ENCODE measurements at regions not wholly inside any gene's neighbourhood (a gene's known extent, or its start where the extent isn't known, plus 50 kb on each side); places are given as distances from the start of the nearest gene placed in this dataset.

- no peak for DNase-seq (ENCODE audit: low read depth, low spot score)
These were observed 332.9 kb upstream of the DCC start for GRCh38 chr18:52007105-52007504.

DNA sequence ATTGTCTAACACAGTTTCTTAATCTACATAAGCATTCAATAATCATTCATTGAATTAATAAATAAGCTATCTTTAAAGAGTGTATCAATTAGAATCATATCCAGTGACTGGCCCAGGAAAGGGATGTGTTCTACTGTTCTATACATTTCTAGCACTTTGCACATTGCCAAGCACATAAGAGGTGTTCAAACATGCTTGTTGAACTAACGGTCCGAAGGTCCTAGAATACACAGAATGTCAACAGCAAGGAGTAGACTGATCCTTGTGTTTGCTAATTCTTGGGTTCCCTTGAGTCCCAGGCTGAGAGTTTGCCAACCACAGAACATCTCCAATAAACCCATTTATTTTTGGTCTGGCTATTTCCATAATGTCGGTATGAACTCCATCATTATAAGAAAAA, 331.7 kb upstream of the DCC start:
- DNase-seq (ENCODE audit: low read depth, low spot score) = no peak
- no peak overlapping the region for H3K4me3 ChIP-seq (ENCODE audit: low read length)

More at GRCh38 chr18:52007105-52007504, 332.9 kb upstream of the DCC start:
- H3K4me3 ChIP-seq (ENCODE audit: low read length) = no peak overlapping the region

GRCh38 chr18:52008736-52009135, 331.3 kb upstream of the DCC start:
- no peak for DNase-seq (ENCODE audit: low read depth, low spot score)
- no peak overlapping the region for H3K4me3 ChIP-seq (ENCODE audit: low read length)

- no peak overlapping the region for H3K4me3 ChIP-seq (ENCODE audit: low read length)
- no peak for DNase-seq (ENCODE audit: low read depth, low spot score)
These were observed 330.0 kb upstream of the DCC start for GRCh38 chr18:52009958-52010357.

- no peak for DNase-seq (ENCODE audit: low read depth, low spot score)
- H3K4me3 ChIP-seq (ENCODE audit: low read length) = no peak overlapping the region
These were observed 293.9 kb upstream of the DCC start for GRCh38 chr18:52045946-52046675.

- no peak for DNase-seq (ENCODE audit: low read depth, low spot score)
- no peak overlapping the region for H3K4me3 ChIP-seq (ENCODE audit: low read length)
These were observed 293.2 kb upstream of the DCC start for GRCh38 chr18:52046842-52047241.

DNA sequence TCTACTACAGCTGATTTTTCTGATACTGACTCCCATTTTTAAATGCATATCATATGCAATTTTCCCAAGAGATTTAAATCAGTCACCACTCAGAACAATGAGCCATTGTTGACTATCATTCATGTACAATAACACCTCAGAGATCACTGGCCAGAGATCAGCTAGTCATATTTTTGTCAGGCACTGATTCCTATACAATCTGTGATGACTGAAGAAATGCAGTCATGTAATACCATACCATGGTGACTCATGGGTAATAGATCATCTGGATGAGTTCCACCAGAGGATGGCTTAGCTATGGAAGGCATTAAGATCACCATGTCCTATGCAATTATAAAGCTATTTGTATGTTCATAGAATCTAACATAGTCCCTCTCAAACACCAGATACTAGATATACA, 285.7 kb upstream of the DCC start:
- no peak for DNase-seq (ENCODE audit: low read depth, low spot score)
- H3K4me3 ChIP-seq (ENCODE audit: low read length) = no peak overlapping the region

- no peak for DNase-seq (ENCODE audit: low read depth, low spot score)
- H3K4me3 ChIP-seq (ENCODE audit: low read length) = no peak overlapping the region
These were observed 279.2 kb upstream of the DCC start for GRCh38 chr18:52060607-52061304.

GRCh38 chr18:52063923-52064322, 276.1 kb upstream of the DCC start:
- DNase-seq (ENCODE audit: low read depth, low spot score) = no peak
- no peak overlapping the region for H3K4me3 ChIP-seq (ENCODE audit: low read length)

DNA sequence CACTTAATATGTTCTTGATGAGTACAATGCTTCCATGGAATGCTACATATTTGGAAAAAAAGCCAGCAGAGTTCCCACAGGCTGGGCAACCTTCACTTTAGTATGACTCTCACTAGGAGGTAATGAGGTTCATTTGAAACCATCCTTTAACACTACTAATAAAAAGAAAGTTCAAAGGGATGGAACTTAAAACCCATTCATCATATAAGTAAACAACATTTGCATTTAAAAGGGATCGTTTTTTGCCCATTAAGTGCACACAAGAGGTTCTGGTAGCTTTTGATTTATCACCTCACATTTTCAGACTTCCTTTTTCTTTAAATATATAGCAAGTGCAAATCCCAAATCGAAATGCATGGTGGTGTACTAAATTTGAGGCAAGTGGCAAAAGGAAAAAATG, 270.8 kb upstream of the DCC start:
- no peak for DNase-seq (ENCODE audit: low read depth, low spot score)
- H3K4me3 ChIP-seq (ENCODE audit: low read length) = no peak overlapping the region

DNA sequence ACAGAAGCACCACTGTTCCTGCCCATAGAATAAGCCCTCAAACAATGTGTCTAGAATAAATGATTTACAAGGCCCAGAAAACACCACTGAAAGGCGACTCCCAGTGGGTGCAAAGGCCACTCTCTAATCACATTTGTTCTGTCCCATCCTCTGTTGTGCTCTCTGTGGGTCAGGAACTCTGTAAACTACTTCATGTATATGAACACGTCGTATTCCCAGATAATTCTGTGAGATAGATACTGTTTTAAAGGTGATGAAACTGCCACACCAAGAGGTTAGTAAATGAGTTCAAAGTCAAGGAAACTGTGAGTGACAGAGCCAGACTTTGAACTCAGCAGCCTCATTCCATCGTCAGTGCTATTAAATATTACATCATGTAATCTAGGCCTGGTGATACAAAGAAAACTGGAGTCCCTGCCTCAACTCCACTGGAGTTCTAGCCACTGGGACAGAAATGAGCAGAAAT, 269.7 kb upstream of the DCC start:
- no peak overlapping the region for H3K4me3 ChIP-seq (ENCODE audit: low read length)
- no peak for DNase-seq (ENCODE audit: low read depth, low spot score)

DNA sequence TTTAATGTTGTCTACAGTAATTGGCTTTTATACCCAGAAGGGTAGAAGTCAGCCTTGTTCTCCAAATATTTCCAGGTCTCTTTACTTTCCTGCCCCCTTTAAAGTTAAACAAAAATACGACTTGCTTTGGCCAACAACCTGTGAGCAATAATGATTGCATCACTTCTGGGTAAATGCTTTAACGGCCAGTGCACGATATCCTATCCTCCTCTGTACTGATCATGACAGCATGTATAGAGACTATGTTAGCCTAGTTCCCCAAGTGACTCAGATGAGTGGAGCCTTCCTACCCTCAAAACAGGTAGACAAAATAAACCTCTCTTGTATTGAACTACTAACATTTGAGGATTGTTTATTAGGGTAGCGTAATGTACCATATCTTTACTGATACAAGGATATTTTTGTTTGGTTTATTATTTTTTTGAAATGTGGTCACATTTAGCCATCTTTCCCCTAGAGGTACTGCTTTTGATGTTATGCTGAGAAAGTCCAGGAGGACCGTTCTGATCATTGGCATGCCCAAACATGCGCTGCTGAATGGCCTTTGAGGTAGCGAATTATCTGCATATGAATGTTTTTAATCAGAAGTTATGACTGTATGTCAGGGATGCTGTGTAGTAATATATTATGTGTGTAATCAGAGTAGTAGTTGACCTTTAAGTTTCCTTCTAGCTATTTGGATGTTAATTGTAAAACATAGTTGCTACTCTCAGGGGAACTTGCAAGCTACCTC, 262.6 kb upstream of the DCC start:
- no peak for DNase-seq (ENCODE audit: low read depth, low spot score)
- no peak overlapping the region for H3K4me3 ChIP-seq (ENCODE audit: low read length)

- H3K4me3 ChIP-seq (ENCODE audit: low read length) = no peak overlapping the region
- DNase-seq (ENCODE audit: low read depth, low spot score) = no peak
These were observed 257.8 kb upstream of the DCC start for GRCh38 chr18:52082246-52082645.

DNA sequence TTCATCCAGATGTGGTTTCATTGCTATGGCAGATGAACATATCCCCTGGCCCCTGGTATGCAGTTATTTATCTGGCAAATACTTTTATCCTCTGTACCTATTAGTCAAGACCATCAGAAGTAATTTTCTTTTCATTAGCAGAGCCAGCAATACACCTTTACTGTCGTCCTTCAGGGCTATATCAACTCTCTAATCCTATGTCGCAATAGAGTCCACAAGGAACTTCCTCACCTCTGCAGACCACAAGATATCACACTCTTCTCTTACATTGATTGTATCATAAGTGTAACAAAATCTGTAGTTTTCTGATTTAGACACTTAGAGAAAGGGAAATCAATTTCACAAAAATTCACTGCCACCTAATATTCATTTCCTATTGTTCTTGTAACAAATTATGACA, 252.9 kb upstream of the DCC start:
- DNase-seq (ENCODE audit: low read depth, low spot score) = no peak
- H3K4me3 ChIP-seq (ENCODE audit: low read length) = no peak overlapping the region

- H3K4me3 ChIP-seq (ENCODE audit: low read length) = no peak overlapping the region
- DNase-seq (ENCODE audit: low read depth, low spot score) = no peak
These were observed 250.0 kb upstream of the DCC start for GRCh38 chr18:52090005-52090404.

- no peak for DNase-seq (ENCODE audit: low read depth, low spot score)
- H3K4me3 ChIP-seq (ENCODE audit: low read length) = no peak overlapping the region
These were observed 246.8 kb upstream of the DCC start for GRCh38 chr18:52093171-52093570.

DNA sequence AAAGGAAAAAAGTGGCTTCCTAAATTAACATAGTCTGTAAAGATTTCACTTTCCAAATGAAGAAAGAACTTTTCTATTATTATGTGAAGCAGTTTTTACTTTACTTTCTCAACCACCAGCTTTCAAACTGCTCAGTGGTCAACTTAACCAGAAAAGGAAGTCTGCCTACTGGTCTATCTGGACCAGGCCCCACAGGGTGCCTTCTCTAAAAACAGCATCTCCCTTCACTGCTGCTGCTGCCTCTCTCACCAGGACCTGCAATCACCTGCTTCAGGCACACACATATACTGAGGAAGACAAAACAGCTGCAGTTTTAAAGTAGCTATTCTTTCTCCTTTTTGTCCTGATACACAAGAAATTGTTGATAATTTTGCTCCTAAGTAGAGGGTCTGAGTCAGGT, 221.3 kb upstream of the DCC start:
- DNase-seq (ENCODE audit: low read depth, low spot score) = no peak
- H3K4me3 ChIP-seq (ENCODE audit: low read length) = no peak overlapping the region

- DNase-seq (ENCODE audit: low read depth, low spot score) = no peak
- H3K4me3 ChIP-seq (ENCODE audit: low read length) = no peak overlapping the region
These were observed 209.2 kb upstream of the DCC start for GRCh38 chr18:52130624-52131301.

GRCh38 chr18:52131845-52132244, 208.2 kb upstream of the DCC start:
- no peak overlapping the region for H3K4me3 ChIP-seq (ENCODE audit: low read length)
- DNase-seq (ENCODE audit: low read depth, low spot score) = no peak

- no peak for DNase-seq (ENCODE audit: low read depth, low spot score)
- no peak overlapping the region for H3K4me3 ChIP-seq (ENCODE audit: low read length)
These were observed 203.5 kb upstream of the DCC start for GRCh38 chr18:52136532-52136931.

Measured in Jurkat, Clone E6-1 (cell line).